Neural cell (in vitro differentiated cells): ENCODE measurements at regions not wholly inside any gene's neighbourhood (a gene's known extent, or its start where the extent isn't known, plus 50 kb on each side); places are given as distances from the start of the nearest gene placed in this dataset.
"Not testable (repeated sequence)": the region's sequence is repeated elsewhere in the genome, so short reads cannot be mapped to it uniquely, and the experiment has no call there.

Experiments
- H2AFZ ChIP-seq: fragments of 200-600, 300-800 bp; sonication (generic), shearing (Covaris generic); 2 replicates; pipeline ENCODE4 v1.6.0; 2014; ENCODE audit warnings: low read depth, mild to moderate bottlenecking, antibody characterized with exemption, low read length, moderate library complexity
- H3F3A ChIP-seq: fragments of 200-600 bp; shearing (Covaris generic); 2 replicates; pipeline ENCODE4 v1.6.1; 2016; ENCODE audit warnings: mild to moderate bottlenecking, moderate library complexity, mixed read lengths, antibody characterized with exemption, low read length; ENCODE audit not compliant: insufficient read depth, poor library complexity, severe bottlenecking
- H3K27ac ChIP-seq: fragments of 200-600, 300-800 bp; sonication (generic), shearing (Covaris generic); 2 replicates; pipeline ENCODE4 v1.5.1; 2014; ENCODE audit warnings: mild to moderate bottlenecking, low read length, moderate library complexity
- H3K27me3 ChIP-seq: fragments of 300-800, 200-600 bp; sonication (generic), shearing (Covaris generic); 2 replicates; pipeline ENCODE4 v1.6.0; 2014; ENCODE audit warnings: mild to moderate bottlenecking, low read depth, low read length, moderate library complexity; ENCODE audit not compliant: insufficient read depth
- H3K36me3 ChIP-seq: fragments of 300-800, 200-600 bp; sonication (generic), shearing (Covaris generic); 2 replicates; pipeline ENCODE4 v1.5.1; 2014; ENCODE audit warnings: mild to moderate bottlenecking, antibody characterized with exemption, low read length, moderate library complexity; ENCODE audit not compliant: insufficient read depth
- H3K4me2 ChIP-seq: fragments of 300-800, 200-600 bp; sonication (generic), shearing (Covaris generic); 2 replicates; pipeline ENCODE4 v1.6.0; 2014; ENCODE audit warnings: mild to moderate bottlenecking, low read length
- H3K4me3 ChIP-seq: fragments of 300-800, 200-600 bp; sonication (generic), shearing (Covaris generic); 2 replicates; pipeline ENCODE4 v1.5.1; 2014; ENCODE audit warnings: mild to moderate bottlenecking, low read length, moderate library complexity
- H3K79me2 ChIP-seq: fragments of 200-600 bp; shearing (Covaris generic); replicated peaks from 2 replicates; pipeline ENCODE4 v1.6.0; 2014; ENCODE audit warnings: mild to moderate bottlenecking, low read length, moderate library complexity; ENCODE audit not compliant: insufficient read depth
- H3K9ac ChIP-seq: fragments of 300-800, 200-600 bp; sonication (generic), shearing (Covaris generic); 2 replicates; pipeline ENCODE4 v1.6.1; 2016; ENCODE audit warnings: mild to moderate bottlenecking, low read length, mixed read lengths
- H3K9me2 ChIP-seq: fragments of 200-600 bp; shearing (Covaris generic); 2 replicates; pipeline ENCODE4 v1.6.1; 2016; ENCODE audit warnings: mild to moderate bottlenecking, low read length, mixed read lengths; ENCODE audit not compliant: insufficient read depth
- H3K9me3 ChIP-seq: fragments of 200-600, 300-800 bp; sonication (generic), shearing (Covaris generic); 2 replicates; pipeline ENCODE4 v1.6.1; 2016; ENCODE audit warnings: mild to moderate bottlenecking, mixed run types, low read length, moderate library complexity, mixed read lengths
- H4K20me1 ChIP-seq: fragments of 200-600 bp; shearing (Covaris generic); 2 replicates; pipeline ENCODE4 v1.6.1; 2016; ENCODE audit warnings: mild to moderate bottlenecking, mixed run types; ENCODE audit not compliant: insufficient read depth
- TAF1 ChIP-seq: IDR thresholded peaks from 2 replicates; pipeline ENCODE4 v1.6.1; 2012; ENCODE audit warnings: low read depth

GRCh38 chr7:55310287-55311025 lies 54.7 kb upstream of the LANCL2 start:
- H3K4me2 ChIP-seq: no peak overlapping the region
- TF ChIP-seq TAF1: no peak
- no peaks in the 10 kb centered on the region for H4K20me1 ChIP-seq
- no peak overlapping the region for H3K9ac ChIP-seq
- no peaks in the 10 kb centered on the region for H3F3A ChIP-seq
- H3K27ac ChIP-seq: no peak overlapping the region
- H2AFZ ChIP-seq: no peak overlapping the region
- H3K4me3 ChIP-seq: no peak overlapping the region
- H3K79me2 ChIP-seq: no peaks in the 10 kb centered on the region
- H3K27me3 ChIP-seq: no peaks in the 10 kb centered on the region
- H3K36me3 ChIP-seq: no peaks in the 10 kb centered on the region
- no peaks in the 10 kb centered on the region for H3K9me2 ChIP-seq
- H3K9me3 ChIP-seq: no peaks in the 10 kb centered on the region

- not testable (repeated sequence) for H3K27me3 ChIP-seq, H3K9me2 ChIP-seq, H3K36me3 ChIP-seq, H4K20me1 ChIP-seq, H2AFZ ChIP-seq, H3K9ac ChIP-seq, H3K79me2 ChIP-seq, H3K4me2 ChIP-seq, H3K9me3 ChIP-seq, H3K4me3 ChIP-seq, H3K27ac ChIP-seq, H3F3A ChIP-seq
Observed at GRCh38 chr7:55311892-55312291, 53.2 kb upstream of the LANCL2 start.

GRCh38 chr7:55313671-55314070 lies 51.5 kb upstream of the LANCL2 start:
- not testable (repeated sequence) for H3K36me3 ChIP-seq, H3K79me2 ChIP-seq, H3K4me3 ChIP-seq, H3F3A ChIP-seq, H3K9me3 ChIP-seq, H4K20me1 ChIP-seq, H2AFZ ChIP-seq, H3K9ac ChIP-seq, H3K4me2 ChIP-seq, H3K27ac ChIP-seq, H3K27me3 ChIP-seq, H3K9me2 ChIP-seq

GRCh38 chr7:55314967-55315366 lies 50.2 kb upstream of the LANCL2 start:
- Histone ChIP-seq H3K9me2 (no peaks in the 10 kb centered on the region), H3K79me2 (no peaks in the 10 kb centered on the region), H3K27me3 (no peaks in the 10 kb centered on the region), H2AFZ (no peak overlapping the region), H3K27ac (no peak overlapping the region), H3F3A (no peaks in the 10 kb centered on the region), H3K4me2 (no peak overlapping the region), H3K9ac (no peak overlapping the region), H3K4me3 (no peak overlapping the region), H4K20me1 (no peaks in the 10 kb centered on the region), H3K36me3 (no peaks in the 10 kb centered on the region), H3K9me3 (no peaks in the 10 kb centered on the region)
- no peak for TF ChIP-seq TAF1
